Lower lobe of right lung (tissue), 2 donors: ENCODE measurements at regions not wholly inside any gene's neighbourhood (a gene's known extent, or its start where the extent isn't known, plus 50 kb on each side); places are given as distances from the start of the nearest gene placed in this dataset.

Experiments used
- ATAC-seq, 2 donors: fragments of 200-7000 bp; cut with Tn5 transposase; one replicate each; pipeline ENCODE4 v1.9.1; 2020 to 2022; ENCODE audit warnings: mild to moderate bottlenecking in 2 of 2, moderate library complexity in 2 of 2
- DNase-seq: peaks from one replicate; pipeline ENCODE4 v3.0.0-alpha.2; 2020
- H3K27ac ChIP-seq: fragments of 200-600 bp; one replicate; pipeline ENCODE4 v1.8.0; 2022
- H3K27me3 ChIP-seq: fragments of 200-600 bp; one replicate; pipeline ENCODE4 v1.8.0; 2022; ENCODE audit warnings: low read depth
- H3K36me3 ChIP-seq: fragments of 200-600 bp; one replicate; pipeline ENCODE4 v1.8.0; 2022; ENCODE audit warnings: mild to moderate bottlenecking
- H3K4me1 ChIP-seq: fragments of 200-600 bp; one replicate; pipeline ENCODE4 v1.8.0; 2022
- H3K4me3 ChIP-seq: fragments of 200-600 bp; one replicate; pipeline ENCODE4 v1.8.0; 2022; ENCODE audit warnings: mild to moderate bottlenecking
- H3K9me3 ChIP-seq: fragments of 200-600 bp; one replicate; pipeline ENCODE4 v1.8.0; 2022
- CTCF ChIP-seq: fragments of 200-600 bp; IDR thresholded peaks from one replicate; pipeline ENCODE4 v1.8.0; 2022; ENCODE audit warnings: antibody characterized with exemption, mild to moderate bottlenecking
- intact Hi-C: fragments of 100-400 bp; cut with DNase I; formaldehyde crosslinking; loops from one replicate; pipeline ENCODE4 v1.11.0; 2022
- donor health status: DM: no; HTN: yes; CAD: no; lungs with severe emphysema.

DNA sequence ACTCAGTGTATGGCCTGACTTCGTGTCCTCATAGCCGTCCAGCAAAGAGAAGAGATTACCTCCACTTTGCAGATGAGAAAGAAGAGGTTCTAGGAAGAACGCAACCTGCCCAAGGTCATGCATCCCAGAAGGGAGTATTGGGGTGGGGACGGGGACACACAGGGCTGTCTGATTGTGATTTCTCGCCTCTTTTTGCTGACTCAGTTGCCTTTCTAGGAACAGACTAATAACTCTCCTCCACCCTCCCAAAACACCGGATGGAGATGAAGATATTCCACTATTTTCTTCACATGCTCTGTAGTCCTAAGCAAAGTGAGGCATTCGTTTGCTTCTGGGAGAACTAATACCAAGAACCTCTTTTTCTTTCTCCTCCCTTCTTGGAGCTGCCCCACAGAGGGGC, 529.3 kb downstream of the MIAT start:
- Histone ChIP-seq H3K27ac (no peak overlapping the region), H3K4me1 (no peaks in the 10 kb centered on the region), H3K9me3 (peaks cover 4% of the 10 kb centered on the region), H3K4me3 (no peak overlapping the region), H3K27me3 (no peaks in the 10 kb centered on the region), H3K36me3 (no peaks in the 10 kb centered on the region)
- intact Hi-C loops, result no loop called here
- no peak for TF ChIP-seq CTCF
- ATAC-seq (no peak), DNase-seq (no peak)

GRCh38 chr22:27192135-27192829, 534.9 kb downstream of the MIAT start:
- intact Hi-C loops, result no loop called here
- H3K27ac ChIP-seq, result no peak overlapping the region

DNA sequence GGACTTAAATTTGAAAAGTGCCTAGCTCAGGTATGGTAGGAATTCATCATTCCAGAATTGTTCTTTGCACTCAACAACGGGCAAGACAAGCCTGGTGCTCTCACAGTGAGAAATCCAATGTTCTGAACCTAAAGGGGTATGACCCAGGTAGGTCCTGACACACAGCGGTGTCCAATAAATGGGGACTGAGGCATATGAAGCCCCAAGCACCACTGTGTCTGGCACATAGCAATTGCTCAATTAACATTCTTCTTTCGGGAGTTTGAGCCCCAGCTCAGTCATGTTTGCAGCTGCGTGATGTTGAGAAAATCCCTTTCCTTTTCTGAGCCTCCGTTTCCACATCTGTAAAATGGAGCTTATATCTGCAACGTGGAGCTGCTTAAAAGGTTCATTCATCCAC, 535.8 kb downstream of the MIAT start:
- Histone ChIP-seq H3K27me3 (peaks cover 3% of the 10 kb centered on the region), H3K4me3 (no peak overlapping the region), H3K4me1 (no peaks in the 10 kb centered on the region), H3K27ac (no peak overlapping the region), H3K9me3 (peaks cover 4% of the 10 kb centered on the region), H3K36me3 (no peaks in the 10 kb centered on the region)
- TF ChIP-seq CTCF, result no peak
- intact Hi-C loops, result no loop called here
- ATAC-seq, result no peak
- DNase-seq, result no peak

More at GRCh38 chr22:27192135-27192829, 534.9 kb downstream of the MIAT start:
- peaks cover 4% of the 10 kb centered on the region for H3K9me3 ChIP-seq
- no peaks in the 10 kb centered on the region for H3K4me1 ChIP-seq
- no peaks in the 10 kb centered on the region for H3K36me3 ChIP-seq
- TF ChIP-seq CTCF, result no peak
- no peak overlapping the region for H3K4me3 ChIP-seq
- H3K27me3 ChIP-seq, result peaks cover 3% of the 10 kb centered on the region
- DNase-seq, result no peak
- no peak for ATAC-seq

DNA sequence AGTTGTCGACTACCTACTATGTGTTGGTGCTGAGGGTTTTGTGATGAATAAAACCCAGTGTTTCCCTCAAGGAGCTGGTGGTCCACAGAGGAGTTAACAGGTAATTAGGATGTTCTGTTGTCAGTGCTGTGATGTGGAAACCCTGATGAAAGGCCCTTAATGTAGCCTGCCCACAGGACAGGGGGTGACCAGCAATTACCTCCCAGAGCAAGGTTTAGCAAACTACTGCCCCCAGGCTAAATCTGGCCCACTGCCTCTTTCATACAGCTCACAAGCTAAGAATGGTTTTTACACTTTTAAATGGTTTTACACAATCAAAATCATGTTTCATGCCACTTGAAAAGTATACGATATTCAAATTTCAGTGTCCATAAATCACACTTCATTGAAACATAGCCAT, 536.2 kb downstream of the MIAT start:
- no peak overlapping the region for H3K4me3 ChIP-seq
- DNase-seq (no peak), ATAC-seq (no peak)
- intact Hi-C loops, result no loop called here
- no peak for TF ChIP-seq CTCF
- H3K27ac ChIP-seq, result no peak overlapping the region
- no peaks in the 10 kb centered on the region for H3K36me3 ChIP-seq
- peaks cover 3% of the 10 kb centered on the region for H3K27me3 ChIP-seq
- H3K4me1 ChIP-seq, result no peaks in the 10 kb centered on the region
- peaks cover 4% of the 10 kb centered on the region for H3K9me3 ChIP-seq

GRCh38 chr22:27194096-27194748, 536.8 kb downstream of the MIAT start:
- H3K27ac ChIP-seq, result no peak overlapping the region
- H3K4me1 ChIP-seq, result no peaks in the 10 kb centered on the region
- H3K27me3 ChIP-seq, result peaks cover 3% of the 10 kb centered on the region
- DNase-seq (no peak), ATAC-seq (no peak)
- H3K36me3 ChIP-seq, result no peaks in the 10 kb centered on the region
- intact Hi-C loops, result no loop called here
- no peak overlapping the region for H3K4me3 ChIP-seq
- peaks cover 4% of the 10 kb centered on the region for H3K9me3 ChIP-seq
- no peak for TF ChIP-seq CTCF
